Hepatocyte (in vitro differentiated cells): ENCODE measurements at regions not wholly inside any gene's neighbourhood (a gene's known extent, or its start where the extent isn't known, plus 50 kb on each side); places are given as distances from the start of the nearest gene placed in this dataset.

ENCODE experiments used
- DNase-seq: peaks from one replicate; pipeline ENCODE4 v3.0.0-alpha.2; 2016; ENCODE audit warnings: low spot score
- H2AFZ ChIP-seq: fragments of 200-600 bp; sonication (generic); 2 replicates; pipeline ENCODE4 v1.6.0; 2016; ENCODE audit warnings: antibody characterized with exemption, mild to moderate bottlenecking
- H3K27ac ChIP-seq: fragments of 200-600 bp; sonication (generic); 2 replicates; pipeline ENCODE4 v1.5.1; 2016; ENCODE audit warnings: mild to moderate bottlenecking
- H3K27me3 ChIP-seq: fragments of 200-600 bp; sonication (generic); 2 replicates; pipeline ENCODE4 v1.6.1; 2016
- H3K36me3 ChIP-seq: fragments of 200-600 bp; sonication (generic); replicated peaks from 2 replicates; pipeline ENCODE4 v1.5.1; 2016; ENCODE audit warnings: low read depth; ENCODE audit not compliant: insufficient read depth
- H3K4me1 ChIP-seq: fragments of 200-600 bp; sonication (generic); 2 replicates; pipeline ENCODE4 v1.5.1; 2016; ENCODE audit warnings: mild to moderate bottlenecking, moderate library complexity; ENCODE audit not compliant: insufficient read depth
- H3K4me2 ChIP-seq: fragments of 200-600 bp; sonication (generic); 2 replicates; pipeline ENCODE4 v1.6.0; 2016
- H3K4me3 ChIP-seq: fragments of 200-600 bp; sonication (generic); 2 replicates; pipeline ENCODE4 v1.5.1; 2016; ENCODE audit warnings: mild to moderate bottlenecking
- H3K79me2 ChIP-seq: fragments of 200-600 bp; sonication (generic); 2 replicates; pipeline ENCODE4 v1.6.0; 2017; ENCODE audit warnings: mild to moderate bottlenecking
- H3K9me2 ChIP-seq: fragments of 200-600 bp; sonication (generic); replicated peaks from 2 replicates; pipeline ENCODE4 v1.6.0; 2017; ENCODE audit warnings: mild to moderate bottlenecking; ENCODE audit not compliant: insufficient read depth
- H3K9me3 ChIP-seq: fragments of 200-600 bp; sonication (generic); 2 replicates; pipeline ENCODE4 v1.5.1; 2016; ENCODE audit warnings: low read depth, mild to moderate bottlenecking
- H4K20me1 ChIP-seq: fragments of 200-600 bp; sonication (generic); 2 replicates; pipeline ENCODE4 v1.6.0; 2016; ENCODE audit warnings: mild to moderate bottlenecking; ENCODE audit not compliant: insufficient read depth, poor library complexity, severe bottlenecking
- CTCF ChIP-seq: fragments of 200-600 bp; sonication (generic); IDR thresholded peaks from 2 replicates; pipeline ENCODE4 v1.5.1; 2016; ENCODE audit warnings: antibody characterized with exemption, mild to moderate bottlenecking; ENCODE audit not compliant: poor library complexity
- EZH2 ChIP-seq: fragments of 200-600 bp; sonication (generic); IDR thresholded peaks from 2 replicates; pipeline ENCODE4 v1.6.1; 2016; ENCODE audit warnings: antibody characterized with exemption, mild to moderate bottlenecking, borderline replicate concordance
- EZH2phosphoT487 ChIP-seq: fragments of 200-600 bp; sonication (generic); IDR thresholded peaks from one replicate; pipeline ENCODE4 v1.6.1; 2018; ENCODE audit warnings: antibody characterized with exemption, mild to moderate bottlenecking, low read depth, moderate library complexity; ENCODE audit not compliant: unreplicated experiment, severe bottlenecking
- WGBS: methylation state at CpG from one replicate; pipeline ENCODE4 v1.1.6; 2016; ENCODE audit warnings: low lambda C conversion rate; ENCODE audit errors: missing lambda C conversion rate; 5-methylcytosine and 5-hydroxymethylcytosine counted together

- no peaks in the 10 kb centered on the region for H3K79me2 ChIP-seq
- no peaks in the 10 kb centered on the region for H3K4me1 ChIP-seq
- TF ChIP-seq CTCF, result no peak
- no peak for TF ChIP-seq EZH2
- no peak for TF ChIP-seq EZH2phosphoT487
- no peaks in the 10 kb centered on the region for H3K9me2 ChIP-seq
- H3K4me3 ChIP-seq, result no peak overlapping the region
- no peaks in the 10 kb centered on the region for H4K20me1 ChIP-seq
- no peaks in the 10 kb centered on the region for H3K9me3 ChIP-seq
- H3K27ac ChIP-seq, result no peak overlapping the region
- 75% methylated on average over 6 of the region's 6 CpGs for WGBS
- H3K4me2 ChIP-seq, result no peak overlapping the region
- H2AFZ ChIP-seq, result no peak overlapping the region
- H3K27me3 ChIP-seq, result no peaks in the 10 kb centered on the region
- no peak for DNase-seq
- H3K36me3 ChIP-seq, result no peaks in the 10 kb centered on the region
Measured at GRCh38 chr4:159735281-159736207, 632.7 kb downstream of the RAPGEF2 start.

DNA sequence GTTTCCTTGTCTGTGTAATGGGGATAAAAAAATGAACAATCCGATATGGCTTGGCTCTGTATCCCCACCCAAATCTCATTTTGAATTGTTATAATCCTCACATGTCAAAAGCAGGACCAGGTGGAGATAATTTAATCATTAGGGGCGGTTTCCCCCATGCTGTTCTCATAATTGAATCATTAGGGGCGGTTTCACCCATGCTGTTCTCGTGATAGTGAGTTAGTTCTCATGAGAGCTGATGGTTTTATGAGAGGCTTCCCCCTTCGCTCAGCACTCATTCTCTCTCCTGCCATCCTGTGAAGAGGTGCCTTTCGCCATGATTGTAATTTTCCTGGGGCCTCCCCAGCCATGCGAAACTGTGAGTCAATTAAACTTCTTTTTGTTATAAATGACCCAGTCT lies 633.5 kb downstream of the RAPGEF2 start:
- Histone ChIP-seq H3K27me3 (no peaks in the 10 kb centered on the region), H3K27ac (no peak overlapping the region), H3K36me3 (no peaks in the 10 kb centered on the region), H3K4me2 (no peak overlapping the region), H3K4me3 (no peak overlapping the region), H2AFZ (no peak overlapping the region), H3K4me1 (no peaks in the 10 kb centered on the region), H3K9me3 (no peaks in the 10 kb centered on the region), H3K9me2 (no peaks in the 10 kb centered on the region), H3K79me2 (no peaks in the 10 kb centered on the region), H4K20me1 (no peaks in the 10 kb centered on the region)
- TF ChIP-seq EZH2phosphoT487 (no peak), CTCF (no peak), EZH2 (no peak)
- 80% methylated on average over 7 of the region's 7 CpGs for WGBS
- no peak for DNase-seq

- no peaks in the 10 kb centered on the region for H4K20me1 ChIP-seq
Measured at GRCh38 chr4:159743971-159744370, 641.1 kb downstream of the RAPGEF2 start.

More at GRCh38 chr4:159743971-159744370, 641.1 kb downstream of the RAPGEF2 start:
- DNase-seq, result no peak
- Histone ChIP-seq H3K4me2 (no peak overlapping the region), H2AFZ (no peak overlapping the region), H3K4me1 (no peaks in the 10 kb centered on the region), H3K27me3 (no peaks in the 10 kb centered on the region), H3K27ac (no peak overlapping the region), H3K36me3 (no peaks in the 10 kb centered on the region), H3K79me2 (no peaks in the 10 kb centered on the region), H3K9me3 (no peaks in the 10 kb centered on the region), H3K9me2 (no peaks in the 10 kb centered on the region), H3K4me3 (no peak overlapping the region)
- no peak for TF ChIP-seq CTCF
- no peak for TF ChIP-seq EZH2
- no peak for TF ChIP-seq EZH2phosphoT487
- 68% methylated on average over 2 of the region's 2 CpGs for WGBS
